ENCODE measurements at regions not wholly inside any gene's neighbourhood (a gene's known extent, or its start where the extent isn't known, plus 50 kb on each side); places are given as distances from the start of the nearest gene placed in this dataset.

- no peak for DNase-seq (ENCODE audit: low read depth, low spot score)
Observed at GRCh38 chr12:92650228-92650822, 52.5 kb upstream of the PLEKHG7 start.

- peak; percentile 89 for DNase-seq (ENCODE audit: low read depth, low spot score)
Observed at GRCh38 chr12:92649511-92650227, 53.1 kb upstream of the PLEKHG7 start.

GRCh38 chr12:92648242-92649031 is 54.4 kb upstream of the PLEKHG7 start:
- no peak for DNase-seq (ENCODE audit: low read depth, low spot score)

- no peak for DNase-seq (ENCODE audit: low read depth, low spot score)
Observed at GRCh38 chr12:92641291-92641690, 61.5 kb upstream of the PLEKHG7 start.

- no peak for DNase-seq (ENCODE audit: low read depth, low spot score)
Observed at GRCh38 chr12:92640691-92641090, 62.1 kb upstream of the PLEKHG7 start.

- no peak for DNase-seq (ENCODE audit: low read depth, low spot score)
Observed at GRCh38 chr12:92639017-92639416, 63.8 kb upstream of the PLEKHG7 start.

- no peak for DNase-seq (ENCODE audit: low read depth, low spot score)
Observed at GRCh38 chr12:92634730-92635129, 68.1 kb upstream of the PLEKHG7 start.

GRCh38 chr12:92634202-92634601 is 68.6 kb upstream of the PLEKHG7 start:
- DNase-seq (ENCODE audit: low read depth, low spot score), result no peak

- DNase-seq (ENCODE audit: low read depth, low spot score), result no peak
Observed at GRCh38 chr12:92630968-92631367, 71.8 kb upstream of the PLEKHG7 start.

GRCh38 chr12:92629349-92630065 is 73.3 kb upstream of the PLEKHG7 start:
- DNase-seq (ENCODE audit: low read depth, low spot score), result peak; percentile 64

- DNase-seq (ENCODE audit: low read depth, low spot score), result peak; percentile 48
Observed at GRCh38 chr12:92628476-92628875, 74.3 kb upstream of the PLEKHG7 start.

- DNase-seq (ENCODE audit: low read depth, low spot score), result no peak
Observed at GRCh38 chr12:92627511-92627910, 75.3 kb upstream of the PLEKHG7 start.

GRCh38 chr12:92625639-92626310 is 77.0 kb upstream of the PLEKHG7 start:
- DNase-seq (ENCODE audit: low read depth, low spot score), result no peak

GRCh38 chr12:92624236-92624635 is 78.6 kb upstream of the PLEKHG7 start:
- DNase-seq (ENCODE audit: low read depth, low spot score), result peak; percentile 65

- DNase-seq (ENCODE audit: low read depth, low spot score), result peak; percentile 45
Observed at GRCh38 chr12:92623386-92623785, 79.4 kb upstream of the PLEKHG7 start.

- DNase-seq (ENCODE audit: low read depth, low spot score), result no peak
Observed at GRCh38 chr12:92621833-92622232, 81.0 kb upstream of the PLEKHG7 start.

GRCh38 chr12:92621312-92621711 is 81.5 kb upstream of the PLEKHG7 start:
- no peak for DNase-seq (ENCODE audit: low read depth, low spot score)

- peak; percentile 41 for DNase-seq (ENCODE audit: low read depth, low spot score)
Observed at GRCh38 chr12:92619730-92620684, 82.8 kb upstream of the PLEKHG7 start.

GRCh38 chr12:92619026-92619425 is 83.8 kb upstream of the PLEKHG7 start:
- DNase-seq (ENCODE audit: low read depth, low spot score), result no peak

- DNase-seq (ENCODE audit: low read depth, low spot score), result no peak
Observed at GRCh38 chr12:92615703-92616102, 87.1 kb upstream of the PLEKHG7 start.
